ENCODE measurements at regions not wholly inside any gene's neighbourhood (a gene's known extent, or its start where the extent isn't known, plus 50 kb on each side); places are given as distances from the start of the nearest gene placed in this dataset.
A peak's percentile ranks its signal among the peaks of the same experiment; 100 is the strongest.

DNA sequence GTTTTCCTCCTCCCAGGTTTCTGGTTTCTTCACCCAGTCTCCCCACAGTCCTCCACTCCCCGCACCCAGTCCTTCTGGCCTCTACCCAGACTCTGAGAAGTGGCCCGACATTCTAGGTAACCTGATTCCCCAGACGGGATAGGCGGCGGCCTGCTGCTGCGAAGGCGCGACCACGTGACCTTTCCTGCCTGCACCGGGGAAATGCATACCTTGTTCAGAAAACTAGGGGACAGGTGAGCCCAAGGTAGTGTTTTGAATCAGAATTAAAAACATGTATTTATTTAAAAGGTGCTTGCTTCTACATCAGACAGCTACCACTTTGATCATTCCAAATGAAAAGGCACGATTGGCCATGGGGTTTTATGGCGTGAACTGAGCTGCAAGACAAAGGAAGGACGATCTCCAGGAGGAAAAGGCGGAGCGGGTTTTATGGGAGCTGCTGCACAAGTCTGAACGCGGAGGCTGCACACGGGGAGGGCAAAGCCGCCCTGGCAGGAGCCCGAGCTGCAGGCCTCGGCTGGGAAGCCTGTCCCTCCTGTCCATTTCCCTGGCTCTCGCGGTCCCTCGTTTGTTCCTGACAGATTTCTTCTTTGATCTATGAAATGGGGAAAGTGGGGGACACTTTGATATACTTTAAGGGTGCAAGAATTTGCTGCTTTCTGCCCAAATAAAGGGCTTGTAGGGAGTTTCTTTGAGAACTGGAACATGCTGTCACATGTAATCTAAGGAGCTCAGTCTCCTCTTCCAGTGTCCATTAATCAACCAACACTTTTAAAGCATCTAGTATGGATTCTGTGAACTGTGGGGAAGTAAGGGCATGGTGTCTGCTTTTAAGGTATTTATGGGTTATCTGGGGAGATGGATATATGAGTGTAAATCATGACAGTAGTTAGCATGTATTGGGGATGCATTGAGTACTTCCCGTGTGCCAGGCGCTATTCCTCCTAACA is 150.9 kb downstream of the SPRY1 start:
- Histone ChIP-seq H3K9me3 (ENCODE audit: low read length) (no peaks in the 10 kb centered on the region), H3K9ac (ENCODE audit: low read length) (no peak overlapping the region), H3K27me3 (ENCODE audit: control insufficient read depth in 1 of 2, insufficient read depth in 2 of 2, low read length in 2 of 2) (no peaks in the 10 kb centered on the region), H3K4me1 (ENCODE audit: insufficient read depth, low read length) (no peaks in the 10 kb centered on the region), H3K36me3 (ENCODE audit: insufficient read depth, low read length) (no peaks in the 10 kb centered on the region), H3K4me3 (ENCODE audit: low read depth in 1 of 2, low read length in 2 of 2) (no peak overlapping the region), H3K27ac (ENCODE audit: low read depth, low read length) (no peak overlapping the region)

DNA sequence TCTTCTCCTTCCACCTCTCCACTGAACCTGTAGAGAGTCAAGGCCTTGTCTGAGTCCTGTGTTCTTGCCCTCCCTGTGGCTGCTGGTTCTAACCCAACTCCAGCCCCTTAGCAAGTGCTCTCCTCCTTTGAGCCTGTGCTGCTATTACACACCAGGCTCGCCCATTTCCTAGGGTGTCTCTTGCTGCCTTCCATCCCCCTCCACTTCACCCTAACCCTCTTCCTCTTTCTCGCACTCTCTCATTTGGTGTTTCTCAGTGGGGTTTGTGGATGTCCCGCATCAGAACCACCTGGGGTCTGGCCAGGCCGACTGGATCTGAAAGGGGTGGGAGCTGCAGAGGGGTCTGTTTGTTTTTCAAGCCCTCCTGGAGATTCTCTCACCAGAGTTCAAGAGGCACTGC is 156.7 kb downstream of the SPRY1 start:
- Histone ChIP-seq H3K9me3 (ENCODE audit: low read length) (no peaks in the 10 kb centered on the region), H3K27ac (ENCODE audit: low read depth, low read length) (no peak overlapping the region), H3K4me3 (ENCODE audit: low read depth in 1 of 2, low read length in 2 of 2) (no peak overlapping the region), H3K36me3 (ENCODE audit: insufficient read depth, low read length) (no peaks in the 10 kb centered on the region), H3K27me3 (ENCODE audit: control insufficient read depth in 1 of 2, insufficient read depth in 2 of 2, low read length in 2 of 2) (no peaks in the 10 kb centered on the region), H3K9ac (ENCODE audit: low read length) (no peak overlapping the region), H3K4me1 (ENCODE audit: insufficient read depth, low read length) (peaks cover 25% of the 10 kb centered on the region)

DNA sequence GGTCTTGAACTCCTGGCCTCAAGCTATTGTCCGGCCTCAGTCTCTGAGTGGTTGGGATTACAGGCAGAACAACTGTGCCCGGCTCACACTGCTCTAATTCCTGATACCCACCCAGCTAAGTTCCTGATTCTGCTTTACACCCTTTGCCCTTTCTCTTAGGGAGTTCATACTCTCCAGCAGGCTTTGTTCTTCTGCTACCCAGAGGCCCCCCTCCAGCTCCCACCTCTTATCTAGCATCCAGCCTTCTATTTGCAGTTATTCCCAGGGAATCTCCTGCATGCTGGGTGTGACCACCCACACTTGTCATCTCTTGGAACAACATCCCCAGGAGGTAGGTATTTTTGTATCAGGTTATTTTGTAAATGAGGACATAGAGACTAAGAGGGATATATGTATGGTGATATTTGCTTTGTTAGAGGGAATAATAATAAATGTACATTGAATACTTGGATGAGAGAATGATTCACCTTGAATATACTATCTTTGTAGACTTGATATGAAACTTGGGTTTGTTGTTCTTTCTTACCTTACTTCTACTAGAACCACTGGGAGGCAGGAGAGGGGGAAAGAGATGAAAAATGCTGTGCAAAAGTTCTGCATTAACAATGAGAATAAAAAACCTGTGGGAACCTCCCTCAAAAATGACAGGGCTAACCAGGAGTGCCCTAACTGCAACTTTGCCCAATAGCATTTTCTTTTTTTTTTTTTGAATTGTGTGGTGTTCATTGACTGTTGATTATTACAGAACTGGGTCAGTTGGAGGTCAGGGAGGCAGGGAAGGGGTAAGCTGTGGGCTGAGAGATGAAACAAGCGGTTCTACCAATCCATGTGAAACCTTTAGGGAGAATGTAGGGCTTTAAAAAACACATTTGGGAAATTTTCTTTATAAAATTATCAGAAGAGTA is 157.4 kb downstream of the SPRY1 start:
- no peak overlapping the region for H3K9ac ChIP-seq (ENCODE audit: low read length)
- no peaks in the 10 kb centered on the region for H3K36me3 ChIP-seq (ENCODE audit: insufficient read depth, low read length)
- no peaks in the 10 kb centered on the region for H3K9me3 ChIP-seq (ENCODE audit: low read length)
- no peak overlapping the region for H3K27ac ChIP-seq (ENCODE audit: low read depth, low read length)
- no peaks in the 10 kb centered on the region for H3K27me3 ChIP-seq (ENCODE audit: control insufficient read depth in 1 of 2, insufficient read depth in 2 of 2, low read length in 2 of 2)
- H3K4me3 ChIP-seq (ENCODE audit: low read depth in 1 of 2, low read length in 2 of 2): no peak overlapping the region
- peaks cover 25% of the 10 kb centered on the region for H3K4me1 ChIP-seq (ENCODE audit: insufficient read depth, low read length)

DNA sequence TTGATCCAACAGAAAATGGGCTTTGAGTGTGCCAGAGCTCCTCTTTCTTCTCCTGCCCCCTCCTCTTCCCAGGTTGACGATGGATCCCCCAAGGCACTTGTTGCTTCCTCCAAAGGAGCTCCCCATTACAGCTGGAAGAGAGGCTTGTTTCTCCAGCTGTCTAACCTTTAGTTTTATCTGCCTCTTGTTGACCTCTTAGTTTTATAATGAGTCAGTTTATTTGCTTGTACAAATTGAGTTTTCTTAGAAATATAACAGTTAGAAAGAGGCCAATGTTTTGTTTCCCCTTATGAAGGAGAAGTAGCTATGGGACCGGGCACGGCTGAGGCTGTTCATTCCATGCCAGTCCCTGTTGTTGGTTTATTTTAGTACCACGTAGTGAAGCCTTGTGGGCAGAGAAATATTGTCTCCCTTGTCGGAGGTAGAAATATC is 158.2 kb downstream of the SPRY1 start:
- Histone ChIP-seq H3K9me3 (ENCODE audit: low read length) (no peaks in the 10 kb centered on the region), H3K36me3 (ENCODE audit: insufficient read depth, low read length) (no peaks in the 10 kb centered on the region), H3K27me3 (ENCODE audit: control insufficient read depth in 1 of 2, insufficient read depth in 2 of 2, low read length in 2 of 2) (no peaks in the 10 kb centered on the region), H3K9ac (ENCODE audit: low read length) (no peak overlapping the region), H3K4me1 (ENCODE audit: insufficient read depth, low read length) (peaks cover 25% of the 10 kb centered on the region), H3K4me3 (ENCODE audit: low read depth in 1 of 2, low read length in 2 of 2) (peak overlapping the region in 1 of 2 donors; percentile 15), H3K27ac (ENCODE audit: low read depth, low read length) (peak overlapping the region; percentile 47)

DNA sequence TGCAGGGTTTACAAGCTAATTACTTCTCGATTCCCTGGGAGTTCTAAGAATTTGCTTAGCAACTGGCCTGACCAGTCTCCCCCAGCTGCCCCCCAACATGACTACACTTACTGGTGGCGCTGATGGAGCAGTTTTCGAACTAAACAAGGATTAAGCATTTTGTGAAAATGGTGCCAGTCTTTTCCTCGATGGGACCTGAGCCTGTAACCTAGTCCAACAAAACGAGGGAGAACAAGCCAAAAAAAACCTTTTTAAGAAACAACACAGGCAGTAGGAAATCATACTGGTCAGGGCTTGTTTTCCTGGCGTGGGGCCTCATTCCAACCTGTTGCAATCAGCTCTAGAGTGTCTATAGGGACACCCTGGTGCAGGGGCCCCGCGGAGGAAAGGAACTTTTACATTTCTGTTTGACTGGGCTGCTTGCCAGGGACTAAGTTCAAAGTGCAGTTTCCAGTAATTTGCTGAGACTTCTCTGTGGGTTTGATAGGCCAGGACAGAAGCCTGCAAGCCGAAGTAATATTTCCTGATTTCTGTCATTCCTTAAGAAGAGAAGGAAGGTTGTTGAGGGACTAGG is 158.7 kb downstream of the SPRY1 start:
- H3K9ac ChIP-seq (ENCODE audit: low read length): no peak overlapping the region
- peaks cover 25% of the 10 kb centered on the region for H3K4me1 ChIP-seq (ENCODE audit: insufficient read depth, low read length)
- H3K9me3 ChIP-seq (ENCODE audit: low read length): no peaks in the 10 kb centered on the region
- H3K36me3 ChIP-seq (ENCODE audit: insufficient read depth, low read length): no peaks in the 10 kb centered on the region
- H3K27me3 ChIP-seq (ENCODE audit: control insufficient read depth in 1 of 2, insufficient read depth in 2 of 2, low read length in 2 of 2): no peaks in the 10 kb centered on the region
- H3K4me3 ChIP-seq (ENCODE audit: low read depth in 1 of 2, low read length in 2 of 2): peak overlapping the region in 1 of 2 donors; percentile 15
- peak overlapping the region; percentile 47 for H3K27ac ChIP-seq (ENCODE audit: low read depth, low read length)

DNA sequence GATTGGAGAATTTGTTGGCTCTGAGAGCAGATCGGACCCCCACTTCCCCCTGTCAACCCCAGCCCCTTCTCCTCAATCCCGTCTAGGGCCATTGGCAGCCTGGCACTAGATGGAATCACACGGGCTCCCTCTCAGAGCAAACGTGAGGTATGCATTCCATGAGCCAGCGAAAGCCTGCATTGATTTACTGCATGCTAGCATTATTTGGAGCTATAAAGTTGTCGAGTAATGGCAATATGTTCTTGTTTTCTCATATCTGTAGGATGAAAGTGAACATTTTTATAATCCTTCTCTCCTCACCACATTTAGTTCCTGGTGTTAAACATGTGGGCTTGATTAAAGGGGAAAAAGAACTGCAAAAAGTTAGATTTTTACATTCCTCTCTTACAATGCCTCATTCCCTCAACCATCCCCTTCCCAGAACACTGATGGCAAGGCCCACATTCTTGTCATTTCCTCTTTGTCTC is 159.2 kb downstream of the SPRY1 start:
- H3K4me3 ChIP-seq (ENCODE audit: low read depth in 1 of 2, low read length in 2 of 2): no peak overlapping the region
- peaks cover 25% of the 10 kb centered on the region for H3K4me1 ChIP-seq (ENCODE audit: insufficient read depth, low read length)
- H3K9me3 ChIP-seq (ENCODE audit: low read length): no peaks in the 10 kb centered on the region
- H3K9ac ChIP-seq (ENCODE audit: low read length): no peak overlapping the region
- H3K27me3 ChIP-seq (ENCODE audit: control insufficient read depth in 1 of 2, insufficient read depth in 2 of 2, low read length in 2 of 2): no peaks in the 10 kb centered on the region
- peak overlapping the region; percentile 47 for H3K27ac ChIP-seq (ENCODE audit: low read depth, low read length)
- H3K36me3 ChIP-seq (ENCODE audit: insufficient read depth, low read length): no peaks in the 10 kb centered on the region

DNA sequence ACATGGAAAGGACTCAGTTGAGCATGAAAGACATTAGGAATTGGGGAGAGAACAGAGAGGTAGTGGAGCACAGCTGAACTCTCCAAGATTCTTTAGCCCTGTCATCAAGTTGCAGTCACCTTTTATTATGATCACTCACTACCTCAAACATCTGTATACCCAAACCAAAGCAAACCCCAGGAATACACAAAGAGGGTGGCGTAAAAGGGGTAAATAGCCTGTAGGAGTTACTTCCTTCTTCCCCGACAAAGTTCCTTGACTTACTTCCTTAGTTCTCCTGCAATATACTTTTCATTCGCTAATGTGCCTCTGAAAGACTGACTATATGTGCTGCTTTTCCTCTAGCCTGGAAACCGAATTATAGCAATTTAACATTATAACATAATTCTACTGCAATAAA is 159.9 kb downstream of the SPRY1 start:
- Histone ChIP-seq H3K9ac (ENCODE audit: low read length) (no peak overlapping the region), H3K36me3 (ENCODE audit: insufficient read depth, low read length) (no peaks in the 10 kb centered on the region), H3K4me1 (ENCODE audit: insufficient read depth, low read length) (peaks cover 25% of the 10 kb centered on the region), H3K27me3 (ENCODE audit: control insufficient read depth in 1 of 2, insufficient read depth in 2 of 2, low read length in 2 of 2) (no peaks in the 10 kb centered on the region), H3K9me3 (ENCODE audit: low read length) (no peaks in the 10 kb centered on the region), H3K4me3 (ENCODE audit: low read depth in 1 of 2, low read length in 2 of 2) (no peak overlapping the region), H3K27ac (ENCODE audit: low read depth, low read length) (no peak overlapping the region)

DNA sequence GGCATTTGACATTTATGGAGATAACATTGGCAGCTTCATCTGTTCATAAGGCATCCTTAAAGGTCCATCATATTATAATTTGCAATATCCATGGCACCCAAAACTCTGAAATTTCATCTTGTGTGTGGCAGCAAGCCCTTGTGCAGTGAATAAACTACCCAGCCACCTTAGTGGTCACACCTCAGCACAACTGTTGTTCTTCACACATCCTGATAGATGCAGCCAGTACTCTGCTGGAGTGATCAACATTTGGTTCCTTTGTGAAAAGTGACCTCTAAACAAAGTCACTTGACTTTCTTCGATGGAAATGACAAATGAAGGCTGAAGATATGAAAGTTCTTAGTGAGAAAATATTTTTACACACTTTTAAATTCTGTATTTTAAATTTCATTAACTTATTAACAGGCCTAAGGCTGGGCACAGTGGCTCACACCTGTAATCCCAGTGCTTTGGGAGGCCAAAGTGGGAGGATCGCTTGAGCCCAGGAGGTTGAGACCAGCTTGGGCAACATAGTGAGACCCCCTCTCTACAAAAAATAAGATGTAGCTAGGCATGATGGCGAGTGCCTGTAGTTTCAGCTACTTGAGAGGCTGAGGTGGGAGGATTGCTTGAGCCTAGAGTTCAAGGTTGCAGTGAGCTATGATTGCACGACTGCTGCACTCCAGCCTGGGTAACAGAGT is 161.4 kb downstream of the SPRY1 start:
- H3K36me3 ChIP-seq (ENCODE audit: insufficient read depth, low read length): no peaks in the 10 kb centered on the region
- H3K9ac ChIP-seq (ENCODE audit: low read length): no peak overlapping the region
- H3K27me3 ChIP-seq (ENCODE audit: control insufficient read depth in 1 of 2, insufficient read depth in 2 of 2, low read length in 2 of 2): no peaks in the 10 kb centered on the region
- no peaks in the 10 kb centered on the region for H3K9me3 ChIP-seq (ENCODE audit: low read length)
- no peak overlapping the region for H3K4me3 ChIP-seq (ENCODE audit: low read depth in 1 of 2, low read length in 2 of 2)
- peaks cover 25% of the 10 kb centered on the region for H3K4me1 ChIP-seq (ENCODE audit: insufficient read depth, low read length)
- H3K27ac ChIP-seq (ENCODE audit: low read depth, low read length): no peak overlapping the region

DNA sequence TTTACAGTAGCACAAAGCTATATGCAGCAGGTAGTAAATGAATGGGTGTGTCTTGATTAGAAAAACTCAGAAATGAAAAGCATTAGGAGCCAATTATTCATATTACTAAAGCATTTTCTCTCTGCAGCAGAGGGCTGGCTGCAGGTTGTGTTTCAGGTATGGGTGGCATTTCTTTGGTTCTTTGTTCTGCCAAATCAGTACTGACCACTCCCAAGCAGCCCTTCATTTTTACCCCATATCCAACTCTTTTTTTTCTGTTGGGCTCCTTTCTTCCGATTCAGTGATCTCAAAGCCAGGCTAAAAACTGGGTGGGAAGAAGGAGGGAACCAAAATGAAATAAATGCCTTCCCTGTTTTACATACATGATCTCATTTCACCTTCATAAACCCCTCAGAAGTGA is 162.3 kb downstream of the SPRY1 start:
- Histone ChIP-seq H3K27ac (ENCODE audit: low read depth, low read length) (no peak overlapping the region), H3K4me3 (ENCODE audit: low read depth in 1 of 2, low read length in 2 of 2) (no peak overlapping the region), H3K9me3 (ENCODE audit: low read length) (no peaks in the 10 kb centered on the region), H3K27me3 (ENCODE audit: control insufficient read depth in 1 of 2, insufficient read depth in 2 of 2, low read length in 2 of 2) (no peaks in the 10 kb centered on the region), H3K9ac (ENCODE audit: low read length) (no peak overlapping the region), H3K4me1 (ENCODE audit: insufficient read depth, low read length) (peaks cover 25% of the 10 kb centered on the region), H3K36me3 (ENCODE audit: insufficient read depth, low read length) (no peaks in the 10 kb centered on the region)

DNA sequence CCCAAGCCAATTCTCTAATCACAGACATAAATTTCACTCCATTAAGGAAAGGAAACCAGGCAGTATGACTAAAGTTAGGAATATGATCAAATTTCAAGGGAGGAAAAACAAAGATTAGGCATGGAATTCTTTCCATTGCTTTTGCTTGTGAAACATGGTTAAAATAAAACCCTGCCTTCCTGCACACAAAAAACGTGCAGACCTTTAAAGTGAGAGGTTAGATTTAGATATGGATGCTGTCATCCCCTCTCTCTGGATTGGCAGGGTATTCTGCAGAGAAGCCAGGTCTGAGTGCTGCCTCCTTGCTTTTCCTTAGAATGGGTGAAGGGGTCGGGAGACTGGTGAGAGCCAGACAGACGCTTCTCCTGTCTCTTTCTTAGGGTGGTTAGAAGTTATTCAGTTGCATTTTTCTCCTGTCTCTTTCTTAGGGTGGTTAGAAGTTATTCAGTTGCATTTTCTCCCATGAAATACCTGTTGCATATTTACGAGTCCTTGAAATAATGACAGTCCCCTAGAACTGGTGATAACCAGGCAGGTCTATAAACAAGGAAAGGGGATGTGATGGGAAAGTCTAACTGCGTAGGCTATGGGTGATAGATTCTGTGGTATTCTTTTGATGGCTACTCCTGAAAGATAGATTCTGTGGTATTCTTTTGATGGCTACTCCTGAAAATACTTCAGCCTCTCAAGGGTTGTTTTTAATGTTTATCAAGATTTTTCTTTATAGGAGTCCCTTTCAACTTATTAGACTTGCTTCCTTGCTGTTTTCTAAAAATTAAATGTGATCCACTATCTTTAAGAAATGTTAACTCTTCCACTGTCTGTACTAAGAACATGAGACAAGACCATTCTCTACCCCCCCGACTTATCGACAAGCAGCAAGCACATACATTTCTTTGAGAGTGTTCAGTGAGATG is 163.6 kb downstream of the SPRY1 start:
- Histone ChIP-seq H3K36me3 (ENCODE audit: insufficient read depth, low read length) (no peaks in the 10 kb centered on the region), H3K9me3 (ENCODE audit: low read length) (no peaks in the 10 kb centered on the region), H3K27ac (ENCODE audit: low read depth, low read length) (no peak overlapping the region), H3K4me3 (ENCODE audit: low read depth in 1 of 2, low read length in 2 of 2) (no peak overlapping the region), H3K4me1 (ENCODE audit: insufficient read depth, low read length) (peaks cover 13% of the 10 kb centered on the region), H3K27me3 (ENCODE audit: control insufficient read depth in 1 of 2, insufficient read depth in 2 of 2, low read length in 2 of 2) (no peaks in the 10 kb centered on the region), H3K9ac (ENCODE audit: low read length) (no peak overlapping the region)

Data from muscle layer of colon (tissue), 2 donors.